HEK293 (cell line): ENCODE measurements at regions not wholly inside any gene's neighbourhood (a gene's known extent, or its start where the extent isn't known, plus 50 kb on each side); places are given as distances from the start of the nearest gene placed in this dataset.

Experiments
- CTCF ChIA-PET: fragments of 350-600 bp; formaldehyde crosslinking; extraction: SDS; loops from one replicate; lab custom pipeline; 2021; ENCODE audit warnings: antibody characterized with exemption; lab: Yijun Ruan, JAX
- POLR2A ChIA-PET: fragments of 300-600 bp; formaldehyde crosslinking; extraction: SDS; loops from one replicate; lab custom pipeline; 2020; ENCODE audit warnings: antibody characterized with exemption, inconsistent platforms; lab: Yijun Ruan, JAX
- H3K27ac ChIP-seq: fragments of 200-500 bp; sonication (Bioruptor generic); 2 replicates; pipeline ENCODE4 v1.5.1; 2014; ENCODE audit warnings: low read depth, low read length, control low read depth, inconsistent platforms; ENCODE audit errors: extremely low read depth
- H3K36me3 ChIP-seq, 2 experiments: fragments of 200-500 bp in 1 of 2; sonication (Bioruptor generic) in 1 of 2; 1 replicate in 1 of 2; 2 replicates in 1 of 2; pipeline ENCODE4 v1.5.1; 2014 to 2017; ENCODE audit warnings: inconsistent platforms in 2 of 2, low read length in 2 of 2; ENCODE audit not compliant: control insufficient read depth in 2 of 2, insufficient read depth in 1 of 2
- H3K4me1 ChIP-seq: fragments of 200-500 bp; sonication (Bioruptor generic); 2 replicates; pipeline ENCODE4 v1.5.1; 2014; ENCODE audit warnings: mild to moderate bottlenecking, low read length, inconsistent platforms; ENCODE audit not compliant: control insufficient read depth, insufficient read depth
- H3K4me3 ChIP-seq: 2 replicates; pipeline ENCODE4 v1.5.1; 2011; ENCODE audit warnings: low read depth, mild to moderate bottlenecking, control low read depth, low read length, moderate library complexity
- H3K9me3 ChIP-seq: fragments of 200-500 bp; sonication (Bioruptor generic); 2 replicates; pipeline ENCODE4 v1.5.1; 2014; ENCODE audit warnings: low read depth, low read length, inconsistent platforms; ENCODE audit not compliant: control insufficient read depth, insufficient read depth
- BCL11A ChIP-seq: fragments of 450-650 bp; formaldehyde crosslinking; IDR thresholded peaks from 2 replicates; pipeline ENCODE4 v1.5.1; 2016; ENCODE audit warnings: low read depth, missing biosample characterization, missing genetic modification characterization
- ELK4 ChIP-seq: IDR thresholded peaks from 2 replicates; pipeline ENCODE4 v1.6.1; 2011; ENCODE audit warnings: mild to moderate bottlenecking, low read depth, low read length, borderline replicate concordance
- IKZF3 ChIP-seq: fragments of 450-650 bp; IDR thresholded peaks from 2 replicates; pipeline ENCODE4 v1.5.0; 2018; ENCODE audit warnings: missing biosample characterization, mild to moderate bottlenecking, missing genetic modification characterization, moderate library complexity
- KLF10 ChIP-seq: fragments of 450-650 bp; IDR thresholded peaks from 2 replicates; pipeline ENCODE4 v1.5.1; 2018; ENCODE audit warnings: missing biosample characterization, mild to moderate bottlenecking, missing genetic modification characterization
- PRDM10 ChIP-seq: fragments of 450-650 bp; formaldehyde crosslinking; IDR thresholded peaks from 2 replicates; pipeline ENCODE4 v1.5.1; 2016; ENCODE audit warnings: missing biosample characterization, missing genetic modification characterization
- SCRT2 ChIP-seq: fragments of 450-650 bp; formaldehyde crosslinking; IDR thresholded peaks from 2 replicates; pipeline ENCODE4 v1.5.1; 2016; ENCODE audit warnings: missing biosample characterization, missing genetic modification characterization
- SP2 ChIP-seq: fragments of 450-650 bp; formaldehyde crosslinking; IDR thresholded peaks from 2 replicates; pipeline ENCODE4 v1.5.1; 2016; ENCODE audit warnings: missing biosample characterization, missing genetic modification characterization
- ZFP41 ChIP-seq: fragments of 450-650 bp; formaldehyde crosslinking; IDR thresholded peaks from 2 replicates; pipeline ENCODE4 v1.5.1; 2016; ENCODE audit warnings: missing biosample characterization, missing genetic modification characterization, borderline replicate concordance
- ZNF132 ChIP-seq: fragments of 450-650 bp; formaldehyde crosslinking; IDR thresholded peaks from 2 replicates; pipeline ENCODE4 v1.5.1; 2017; ENCODE audit warnings: missing biosample characterization, missing genetic modification characterization, borderline replicate concordance
- ZNF138 ChIP-seq: fragments of 450-650 bp; formaldehyde crosslinking; IDR thresholded peaks from 2 replicates; pipeline ENCODE4 v1.5.1; 2016; ENCODE audit warnings: missing biosample characterization, missing genetic modification characterization, borderline replicate concordance
- ZNF140 ChIP-seq: fragments of 450-650 bp; formaldehyde crosslinking; IDR thresholded peaks from 2 replicates; pipeline ENCODE4 v1.5.1; 2016; ENCODE audit warnings: missing biosample characterization, missing genetic modification characterization
- ZNF148 ChIP-seq: fragments of 450-650 bp; formaldehyde crosslinking; IDR thresholded peaks from 2 replicates; pipeline ENCODE4 v1.5.0; 2017; ENCODE audit warnings: missing biosample characterization, missing genetic modification characterization, borderline replicate concordance
- ZNF157 ChIP-seq: fragments of 450-650 bp; formaldehyde crosslinking; IDR thresholded peaks from 2 replicates; pipeline ENCODE4 v1.5.1; 2016; ENCODE audit warnings: missing biosample characterization, missing genetic modification characterization
- ZNF184 ChIP-seq: fragments of 450-650 bp; IDR thresholded peaks from 2 replicates; pipeline ENCODE4 v1.5.1; 2018; ENCODE audit warnings: missing biosample characterization, mild to moderate bottlenecking, missing genetic modification characterization
- ZNF19 ChIP-seq: fragments of 450-650 bp; formaldehyde crosslinking; IDR thresholded peaks from 2 replicates; pipeline ENCODE4; 2016; ENCODE audit warnings: missing biosample characterization, missing genetic modification characterization, low read depth
- ZNF24 ChIP-seq: fragments of 450-650 bp; formaldehyde crosslinking; IDR thresholded peaks from 2 replicates; pipeline ENCODE4 v1.5.1; 2016; ENCODE audit warnings: missing biosample characterization, missing genetic modification characterization
- ZNF394 ChIP-seq: fragments of 450-650 bp; formaldehyde crosslinking; IDR thresholded peaks from 2 replicates; pipeline ENCODE4 v1.5.1; 2016; ENCODE audit warnings: missing biosample characterization, missing genetic modification characterization, mild to moderate bottlenecking, moderate library complexity, borderline replicate concordance
- ZNF404 ChIP-seq: fragments of 450-650 bp; formaldehyde crosslinking; IDR thresholded peaks from 2 replicates; pipeline ENCODE4 v1.5.1; 2017; ENCODE audit warnings: missing biosample characterization, missing genetic modification characterization
- ZNF426 ChIP-seq: fragments of 450-650 bp; formaldehyde crosslinking; IDR thresholded peaks from 2 replicates; pipeline ENCODE4 v1.5.1; 2017; ENCODE audit warnings: missing biosample characterization, missing genetic modification characterization, mild to moderate bottlenecking, inconsistent platforms, moderate library complexity
- ZNF513 ChIP-seq: fragments of 450-650 bp; IDR thresholded peaks from 2 replicates; pipeline ENCODE4 v1.5.1; 2018; ENCODE audit warnings: missing biosample characterization, missing genetic modification characterization
- ZNF560 ChIP-seq: fragments of 450-650 bp; formaldehyde crosslinking; IDR thresholded peaks from 2 replicates; pipeline ENCODE4 v1.5.1; 2017; ENCODE audit warnings: missing biosample characterization, missing genetic modification characterization, borderline replicate concordance
- ZNF660 ChIP-seq: fragments of 450-650 bp; IDR thresholded peaks from 2 replicates; pipeline ENCODE4 v1.5.1; 2018; ENCODE audit warnings: missing biosample characterization, mild to moderate bottlenecking, missing genetic modification characterization
- TF ChIP-seq, protein P1 (sequence below): fragments of 450-650 bp; formaldehyde crosslinking; IDR thresholded peaks from 2 replicates; pipeline ENCODE4 v1.5.1; 2016; ENCODE audit warnings: missing biosample characterization, missing genetic modification characterization
- TF ChIP-seq, protein P2 (sequence below): fragments of 450-650 bp; formaldehyde crosslinking; optimal IDR thresholded peaks from 2 replicates; pipeline ENCODE3; 2016; ENCODE audit warnings: missing biosample characterization, mild to moderate bottlenecking, missing genetic modification characterization
- TF ChIP-seq, protein P3 (sequence below): fragments of 450-650 bp; formaldehyde crosslinking; IDR thresholded peaks from 2 replicates; pipeline ENCODE4 v1.5.1; 2016; ENCODE audit warnings: missing biosample characterization, missing genetic modification characterization

GRCh38 chr1:11406845-11407244, 72.1 kb upstream of the DISP3 start (continued):
- TF ChIP-seq ELK4 (no peak), ZNF394 (tag by site-specific recombination) (no peak), ZNF513 (tag by site-specific recombination) (no peak), ZNF157 (tag by site-specific recombination) (no peak), IKZF3 (tag by site-specific recombination) (no peak), ZNF660 (tag by site-specific recombination) (no peak), ZNF24 (tag by site-specific recombination) (no peak), ZNF140 (tag by site-specific recombination) (no peak), ZNF138 (no peak), SP2 (no peak), ZFP41 (tag by site-specific recombination) (no peak)
- TF ChIP-seq, protein P1, sequence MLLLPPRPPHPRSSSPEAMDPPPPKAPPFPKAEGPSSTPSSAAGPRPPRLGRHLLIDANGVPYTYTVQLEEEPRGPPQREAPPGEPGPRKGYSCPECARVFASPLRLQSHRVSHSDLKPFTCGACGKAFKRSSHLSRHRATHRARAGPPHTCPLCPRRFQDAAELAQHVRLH (tag by site-specific recombination), result no peak

- H3K4me3 ChIP-seq, result no peak overlapping the region
- CTCF ChIA-PET, result interaction anchor here (0.6 kb wide), 1 partner anchor 27 kb away, joined by 4 read pairs; no protein-coding TSS in a partner anchor
- H3K9me3 ChIP-seq, result no peaks in the 10 kb centered on the region
- no peak overlapping the region for H3K27ac ChIP-seq
- POLR2A ChIA-PET, result no interaction called here
- H3K4me1 ChIP-seq, result no peaks in the 10 kb centered on the region
- no peaks in the 10 kb centered on the region for H3K36me3 ChIP-seq
- TF ChIP-seq SCRT2 (tag by site-specific recombination), result no peak
- no peak for TF ChIP-seq KLF10 (tag by site-specific recombination)
- TF ChIP-seq PRDM10 (tag by site-specific recombination), result no peak
- no peak for TF ChIP-seq ZNF404 (tag by site-specific recombination)
- TF ChIP-seq ZNF426 (tag by site-specific recombination), result no peak
- TF ChIP-seq ZNF19 (tag by site-specific recombination), result no peak
- TF ChIP-seq, protein P2, sequence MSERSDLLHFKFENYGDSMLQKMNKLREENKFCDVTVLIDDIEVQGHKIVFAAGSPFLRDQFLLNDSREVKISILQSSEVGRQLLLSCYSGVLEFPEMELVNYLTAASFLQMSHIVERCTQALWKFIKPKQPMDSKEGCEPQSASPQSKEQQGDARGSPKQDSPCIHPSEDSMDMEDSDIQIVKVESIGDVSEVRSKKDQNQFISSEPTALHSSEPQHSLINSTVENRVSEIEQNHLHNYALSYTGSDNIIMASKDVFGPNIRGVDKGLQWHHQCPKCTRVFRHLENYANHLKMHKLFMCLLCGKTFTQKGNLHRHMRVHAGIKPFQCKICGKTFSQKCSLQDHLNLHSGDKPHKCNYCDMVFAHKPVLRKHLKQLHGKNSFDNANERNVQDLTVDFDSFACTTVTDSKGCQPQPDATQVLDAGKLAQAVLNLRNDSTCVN, result no peak
- no peak for TF ChIP-seq ZNF184
- TF ChIP-seq ZNF148 (tag by site-specific recombination), result no peak
- no peak for TF ChIP-seq ZNF560 (tag by site-specific recombination)
- TF ChIP-seq, protein P3, sequence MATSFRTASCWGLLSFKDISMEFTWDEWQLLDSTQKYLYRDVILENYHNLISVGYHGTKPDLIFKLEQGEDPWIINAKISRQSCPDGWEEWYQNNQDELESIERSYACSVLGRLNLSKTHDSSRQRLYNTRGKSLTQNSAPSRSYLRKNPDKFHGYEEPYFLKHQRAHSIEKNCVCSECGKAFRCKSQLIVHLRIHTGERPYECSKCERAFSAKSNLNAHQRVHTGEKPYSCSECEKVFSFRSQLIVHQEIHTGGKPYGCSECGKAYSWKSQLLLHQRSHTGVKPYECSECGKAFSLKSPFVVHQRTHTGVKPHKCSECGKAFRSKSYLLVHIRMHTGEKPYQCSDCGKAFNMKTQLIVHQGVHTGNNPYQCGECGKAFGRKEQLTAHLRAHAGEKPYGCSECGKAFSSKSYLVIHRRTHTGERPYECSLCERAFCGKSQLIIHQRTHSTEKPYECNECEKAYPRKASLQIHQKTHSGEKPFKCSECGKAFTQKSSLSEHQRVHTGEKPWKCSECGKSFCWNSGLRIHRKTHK (tag by site-specific recombination), result no peak
- no peak for TF ChIP-seq BCL11A
- no peak for TF ChIP-seq ZNF132
Observed at GRCh38 chr1:11407301-11407994, 71.5 kb upstream of the DISP3 start.
